Esophagus muscularis mucosa (tissue), 4 donors: ENCODE measurements at regions not wholly inside any gene's neighbourhood (a gene's known extent, or its start where the extent isn't known, plus 50 kb on each side); places are given as distances from the start of the nearest gene placed in this dataset.

Experiments
- DNase-seq: peaks from one replicate; pipeline ENCODE4 v3.0.0-alpha.2; 2017; ENCODE audit errors: extremely low spot score
- H3K27ac ChIP-seq, 4 donors: fragments of 200-600 bp; sonication (generic); replicated peaks in 1 of 4; 1 replicate in 3 of 4; 2 replicates in 1 of 4; pipeline ENCODE4 v1.5.1; 2016 to 2019; ENCODE audit warnings: mild to moderate bottlenecking in 1 of 4
- H3K27me3 ChIP-seq, 4 donors: fragments of 200-600 bp; sonication (generic); one replicate each; pipeline versions ENCODE4 v1.5.1 to v1.6.0; 2016 to 2019
- H3K36me3 ChIP-seq, 4 donors: fragments of 200-600 bp; sonication (generic); one replicate each; pipeline ENCODE4 v1.5.1; 2016 to 2019
- H3K4me1 ChIP-seq, 4 donors: fragments of 200-600 bp; sonication (generic); one replicate each; pipeline ENCODE4 v1.5.1; 2016 to 2019
- H3K4me3 ChIP-seq, 4 donors: fragments of 200-600 bp; sonication (generic); 1 replicate in 2 of 4; 2 replicates in 2 of 4; pipeline ENCODE4 v1.5.1; 2016 to 2019; ENCODE audit warnings: mild to moderate bottlenecking in 4 of 4, moderate library complexity in 1 of 4
- H3K9me3 ChIP-seq, 4 donors: fragments of 200-600 bp; sonication (generic); 1 replicate in 3 of 4; 2 replicates in 1 of 4; pipeline ENCODE4 v1.5.1; 2016 to 2019
- EP300 ChIP-seq: sonication (generic); formaldehyde crosslinking; IDR thresholded peaks from one replicate; pipeline ENCODE4 v1.6.1; 2017; ENCODE audit warnings: antibody characterized with exemption
- POLR2A ChIP-seq: fragments of 450-650 bp; IDR thresholded peaks from one replicate; pipeline ENCODE4 v1.6.1; 2017; ENCODE audit warnings: antibody characterized with exemption, moderate library complexity, mild to moderate bottlenecking, low read depth
- POLR2AphosphoS5 ChIP-seq, 2 donors: sonication (generic); formaldehyde crosslinking; IDR thresholded peaks; one replicate each; pipeline ENCODE4 v1.6.1; 2017; ENCODE audit warnings: antibody characterized with exemption in 2 of 2
- WGBS: methylation state at CpG from one replicate; pipeline ENCODE4 v1.1.5; 2018; 5-methylcytosine and 5-hydroxymethylcytosine counted together
- intact Hi-C: fragments of 100-400 bp; cut with DNase I; formaldehyde crosslinking; loops from one replicate; pipeline ENCODE4 v1.15.1; 2023
- TF ChIP-seq, protein P1 (sequence below), 3 experiments: fragments of 200-600 bp in 2 of 3; fragments of 450-650 bp in 1 of 3; sonication (generic) in 2 of 3; IDR thresholded peaks; one replicate each; pipeline ENCODE4 v1.5.1; 2017 to 2019; ENCODE audit warnings: antibody characterized with exemption in 3 of 3, mild to moderate bottlenecking in 2 of 3, moderate library complexity in 1 of 3

DNA sequence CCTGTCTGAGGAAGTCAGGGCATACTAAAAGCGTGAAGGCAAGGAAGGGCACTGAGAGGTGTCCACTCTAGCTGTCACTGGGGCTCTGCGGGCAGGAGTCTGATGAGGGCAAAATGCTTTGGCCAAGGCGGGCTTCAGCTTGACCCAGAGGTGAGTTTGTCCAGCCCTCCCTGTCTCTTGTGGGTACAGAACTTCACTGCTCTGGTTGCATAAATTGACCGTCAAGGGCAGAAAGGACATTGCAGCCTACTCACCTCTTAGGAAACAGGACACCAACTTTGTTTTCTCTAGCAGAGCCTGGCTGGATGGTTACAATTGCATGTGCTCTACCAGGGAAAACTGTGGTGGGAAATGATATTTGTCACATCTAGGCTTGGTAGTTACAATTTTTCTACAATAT lies 170.9 kb downstream of the TMEM38B start:
- TF ChIP-seq POLR2AphosphoS5 (IDR thresholded peaks at IDR 0.05) = no peak
- H3K9me3 ChIP-seq = no peaks in the 10 kb centered on the region
- intact Hi-C loops = no loop called here

DNA sequence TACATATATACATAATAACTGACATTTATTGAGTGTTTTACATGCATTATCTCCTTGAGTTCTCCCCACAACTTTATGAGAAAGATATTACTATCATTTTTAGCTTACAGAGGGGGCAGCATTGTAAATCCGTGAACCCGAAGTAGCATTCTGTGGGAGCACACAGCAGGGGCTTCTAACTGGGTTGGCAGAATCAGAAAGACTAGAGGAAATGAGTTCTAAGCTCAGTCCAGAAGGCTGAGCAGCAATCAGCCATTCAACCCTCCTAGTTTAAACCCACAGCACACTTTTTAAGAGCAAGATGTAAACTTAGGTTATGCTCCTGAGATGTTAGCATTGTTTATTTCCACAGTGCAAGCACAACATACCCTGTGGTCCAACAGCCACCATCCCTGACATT lies 177.2 kb downstream of the TMEM38B start:
- peak; percentile 64 for DNase-seq
- Histone ChIP-seq H3K9me3 (no peaks in the 10 kb centered on the region), H3K36me3 (no peaks in the 10 kb centered on the region), H3K27ac (no peak overlapping the region), H3K4me3 (no peak overlapping the region), H3K4me1 (no peaks in the 10 kb centered on the region), H3K27me3 (no peaks in the 10 kb centered on the region)
- TF ChIP-seq EP300 (no peak), POLR2A (no peak), POLR2AphosphoS5 (IDR thresholded peaks at IDR 0.05) (no peak)
- TF ChIP-seq, protein P1, sequence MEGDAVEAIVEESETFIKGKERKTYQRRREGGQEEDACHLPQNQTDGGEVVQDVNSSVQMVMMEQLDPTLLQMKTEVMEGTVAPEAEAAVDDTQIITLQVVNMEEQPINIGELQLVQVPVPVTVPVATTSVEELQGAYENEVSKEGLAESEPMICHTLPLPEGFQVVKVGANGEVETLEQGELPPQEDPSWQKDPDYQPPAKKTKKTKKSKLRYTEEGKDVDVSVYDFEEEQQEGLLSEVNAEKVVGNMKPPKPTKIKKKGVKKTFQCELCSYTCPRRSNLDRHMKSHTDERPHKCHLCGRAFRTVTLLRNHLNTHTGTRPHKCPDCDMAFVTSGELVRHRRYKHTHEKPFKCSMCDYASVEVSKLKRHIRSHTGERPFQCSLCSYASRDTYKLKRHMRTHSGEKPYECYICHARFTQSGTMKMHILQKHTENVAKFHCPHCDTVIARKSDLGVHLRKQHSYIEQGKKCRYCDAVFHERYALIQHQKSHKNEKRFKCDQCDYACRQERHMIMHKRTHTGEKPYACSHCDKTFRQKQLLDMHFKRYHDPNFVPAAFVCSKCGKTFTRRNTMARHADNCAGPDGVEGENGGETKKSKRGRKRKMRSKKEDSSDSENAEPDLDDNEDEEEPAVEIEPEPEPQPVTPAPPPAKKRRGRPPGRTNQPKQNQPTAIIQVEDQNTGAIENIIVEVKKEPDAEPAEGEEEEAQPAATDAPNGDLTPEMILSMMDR (IDR thresholded peaks at IDR 0.05) = no peak
- intact Hi-C loops = no loop called here
- WGBS = 77% methylated on average over 2 of the region's 2 CpGs

More for the DNA sequence above, 170.9 kb downstream of the TMEM38B start:
- DNase-seq = peak; percentile 84
- H3K27ac ChIP-seq = no peak overlapping the region
- WGBS = 85% methylated on average over 4 of the region's 4 CpGs
- no peaks in the 10 kb centered on the region for H3K36me3 ChIP-seq
- H3K4me1 ChIP-seq = no peaks in the 10 kb centered on the region
- H3K4me3 ChIP-seq = no peak overlapping the region
- no peaks in the 10 kb centered on the region for H3K27me3 ChIP-seq

DNA sequence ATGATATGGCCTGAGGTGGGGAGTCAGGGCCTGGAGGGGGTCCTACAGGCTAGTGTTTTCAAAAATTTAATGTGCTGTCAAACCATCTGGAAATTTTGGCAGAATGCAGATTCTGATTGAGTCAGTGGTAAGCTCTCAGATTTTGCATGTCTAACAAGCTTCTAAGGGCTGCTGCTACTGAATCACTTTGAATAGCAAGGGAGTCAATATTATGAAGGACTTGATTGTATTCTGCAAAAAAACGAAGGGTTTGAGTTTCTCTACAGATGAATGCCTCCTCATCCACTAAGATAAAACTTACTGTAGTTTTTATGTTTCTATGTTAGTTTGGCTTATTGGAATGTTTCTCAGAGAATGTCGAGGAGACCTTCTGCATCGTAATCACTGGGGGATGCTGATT lies 179.5 kb downstream of the TMEM38B start:
- no peak for DNase-seq
- Histone ChIP-seq H3K36me3 (no peaks in the 10 kb centered on the region), H3K4me3 (no peak overlapping the region), H3K4me1 (no peaks in the 10 kb centered on the region), H3K27me3 (no peaks in the 10 kb centered on the region), H3K9me3 (no peaks in the 10 kb centered on the region), H3K27ac (no peak overlapping the region)
- WGBS = 80% methylated on average over 3 of the region's 3 CpGs
- TF ChIP-seq EP300 (no peak), POLR2AphosphoS5 (IDR thresholded peaks at IDR 0.05) (no peak), POLR2A (no peak)
- TF ChIP-seq, protein P1 (IDR thresholded peaks at IDR 0.05) = no peak
- intact Hi-C loops = no loop called here

DNA sequence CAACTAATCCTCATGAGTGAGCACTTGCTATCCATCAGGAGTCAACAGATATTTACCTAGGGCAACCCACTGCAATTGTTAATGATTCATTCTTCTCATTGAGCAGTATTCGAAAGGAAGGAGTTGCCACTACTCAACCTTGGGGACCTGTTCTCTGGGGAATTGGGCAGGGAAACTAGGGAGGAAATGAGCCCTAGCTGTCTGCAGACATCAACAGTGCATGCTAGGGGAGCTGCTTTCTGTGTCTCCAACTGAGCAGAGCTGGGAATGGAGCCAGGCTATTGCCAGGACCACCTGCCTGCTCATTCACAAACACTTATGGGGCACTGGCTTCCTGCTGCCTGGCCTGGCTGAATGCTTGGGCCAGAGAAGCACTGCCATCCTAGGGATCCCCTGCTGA lies 183.4 kb downstream of the TMEM38B start:
- no peak overlapping the region for H3K27ac ChIP-seq
- H3K4me1 ChIP-seq = no peaks in the 10 kb centered on the region
- H3K9me3 ChIP-seq = no peaks in the 10 kb centered on the region
- no peak overlapping the region for H3K4me3 ChIP-seq
- 83% methylated on average over 1 of the region's 1 CpG for WGBS
- no peaks in the 10 kb centered on the region for H3K27me3 ChIP-seq
- peak; percentile 50 for DNase-seq
- TF ChIP-seq POLR2AphosphoS5 (IDR thresholded peaks at IDR 0.05) (no peak), EP300 (no peak), POLR2A (no peak)
- TF ChIP-seq, protein P1 (IDR thresholded peaks at IDR 0.05) = no peak
- H3K36me3 ChIP-seq = no peaks in the 10 kb centered on the region
- intact Hi-C loops = no loop called here

DNA sequence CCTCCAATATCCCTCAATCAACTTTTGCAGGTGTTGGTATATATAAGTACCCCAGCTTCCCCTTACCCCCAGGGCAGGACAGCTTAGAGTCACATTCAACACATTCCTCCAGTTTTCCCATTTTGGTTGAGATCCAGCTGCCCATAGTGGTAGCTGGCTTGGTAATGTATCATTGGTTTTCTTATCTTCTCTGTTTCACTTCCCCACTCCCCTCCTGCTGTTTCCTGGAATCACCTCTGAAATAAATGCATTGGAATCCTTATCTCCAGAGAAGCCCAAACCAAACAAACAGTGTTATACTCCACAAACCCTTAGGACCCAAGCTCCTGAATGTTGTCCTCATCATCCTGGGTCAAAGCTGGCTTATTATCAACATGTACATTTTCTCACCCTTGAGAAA lies 184.8 kb downstream of the TMEM38B start:
- Histone ChIP-seq H3K27me3 (no peaks in the 10 kb centered on the region), H3K4me1 (no peaks in the 10 kb centered on the region), H3K27ac (no peak overlapping the region), H3K36me3 (no peaks in the 10 kb centered on the region), H3K9me3 (no peaks in the 10 kb centered on the region), H3K4me3 (no peak overlapping the region)
- peak; percentile 60 for DNase-seq
- intact Hi-C loops = no loop called here
- TF ChIP-seq POLR2A = no peak
- TF ChIP-seq EP300 = no peak
- no peak for TF ChIP-seq POLR2AphosphoS5 (IDR thresholded peaks at IDR 0.05)
- TF ChIP-seq, protein P1 (IDR thresholded peaks at IDR 0.05) = no peak
